Fibroblast of pulmonary artery (primary cell): ENCODE measurements at regions not wholly inside any gene's neighbourhood (a gene's known extent, or its start where the extent isn't known, plus 50 kb on each side); places are given as distances from the start of the nearest gene placed in this dataset.

Experiments
- DNase-seq: peaks from one replicate; pipeline ENCODE4 v3.0.0-alpha.2; 2010; ENCODE audit warnings: low read depth
- H3K4me3 ChIP-seq: replicated peaks from 2 replicates; pipeline ENCODE4 v1.5.1; 2011; ENCODE audit warnings: low read depth, mild to moderate bottlenecking, control low read depth, low read length, moderate library complexity
- TF ChIP-seq, protein P1 (sequence below): IDR thresholded peaks from 2 replicates; pipeline ENCODE4 v1.5.1; 2011; ENCODE audit warnings: mild to moderate bottlenecking, control low read depth, low read length, inconsistent platforms; ENCODE audit errors: missing control alignments

DNA sequence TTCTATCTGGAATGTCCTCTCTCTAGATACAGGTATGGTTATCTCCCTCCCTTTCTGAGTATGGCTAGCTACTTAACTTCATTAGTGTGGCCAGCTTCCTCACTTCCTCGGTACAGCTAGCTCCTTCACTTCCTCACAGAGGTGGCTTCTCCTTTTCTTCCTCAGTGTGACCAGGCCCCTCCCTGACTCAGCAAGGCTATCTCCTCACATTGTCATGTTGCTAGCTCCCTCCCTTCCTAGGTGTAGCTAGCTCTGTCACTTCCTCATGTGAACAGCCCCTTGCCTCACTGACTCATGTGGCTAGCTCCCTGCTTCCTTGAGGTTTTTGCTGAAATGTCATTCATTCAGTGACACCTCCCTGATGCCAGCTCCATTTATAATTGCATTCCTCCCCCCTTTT is 67.3 kb upstream of the DDIT4L start:
- TF ChIP-seq, protein P1, sequence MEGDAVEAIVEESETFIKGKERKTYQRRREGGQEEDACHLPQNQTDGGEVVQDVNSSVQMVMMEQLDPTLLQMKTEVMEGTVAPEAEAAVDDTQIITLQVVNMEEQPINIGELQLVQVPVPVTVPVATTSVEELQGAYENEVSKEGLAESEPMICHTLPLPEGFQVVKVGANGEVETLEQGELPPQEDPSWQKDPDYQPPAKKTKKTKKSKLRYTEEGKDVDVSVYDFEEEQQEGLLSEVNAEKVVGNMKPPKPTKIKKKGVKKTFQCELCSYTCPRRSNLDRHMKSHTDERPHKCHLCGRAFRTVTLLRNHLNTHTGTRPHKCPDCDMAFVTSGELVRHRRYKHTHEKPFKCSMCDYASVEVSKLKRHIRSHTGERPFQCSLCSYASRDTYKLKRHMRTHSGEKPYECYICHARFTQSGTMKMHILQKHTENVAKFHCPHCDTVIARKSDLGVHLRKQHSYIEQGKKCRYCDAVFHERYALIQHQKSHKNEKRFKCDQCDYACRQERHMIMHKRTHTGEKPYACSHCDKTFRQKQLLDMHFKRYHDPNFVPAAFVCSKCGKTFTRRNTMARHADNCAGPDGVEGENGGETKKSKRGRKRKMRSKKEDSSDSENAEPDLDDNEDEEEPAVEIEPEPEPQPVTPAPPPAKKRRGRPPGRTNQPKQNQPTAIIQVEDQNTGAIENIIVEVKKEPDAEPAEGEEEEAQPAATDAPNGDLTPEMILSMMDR = no peak
- no peak for DNase-seq
- no peak overlapping the region for H3K4me3 ChIP-seq

DNA sequence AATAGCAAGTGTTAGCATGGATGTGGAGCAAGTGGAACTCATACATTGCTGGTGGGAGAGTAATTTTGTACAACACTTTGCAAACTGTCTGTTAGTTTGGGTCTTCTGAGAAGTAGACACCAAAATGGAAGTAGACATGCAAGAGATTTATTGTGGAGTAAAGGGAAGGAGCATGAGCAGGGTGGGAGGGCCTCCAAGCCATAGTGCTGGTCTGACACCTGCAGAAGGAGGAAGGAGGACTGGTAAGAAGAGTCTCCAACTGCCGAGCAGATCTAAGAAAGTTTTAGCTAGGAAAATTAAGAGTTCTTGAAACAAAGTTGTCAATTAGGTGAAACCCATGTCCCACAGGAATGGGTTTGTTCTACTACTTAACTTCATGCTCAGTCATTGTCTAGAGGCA is 64.0 kb upstream of the DDIT4L start:
- no peak for DNase-seq
- TF ChIP-seq, protein P1 = no peak
- no peak overlapping the region for H3K4me3 ChIP-seq

DNA sequence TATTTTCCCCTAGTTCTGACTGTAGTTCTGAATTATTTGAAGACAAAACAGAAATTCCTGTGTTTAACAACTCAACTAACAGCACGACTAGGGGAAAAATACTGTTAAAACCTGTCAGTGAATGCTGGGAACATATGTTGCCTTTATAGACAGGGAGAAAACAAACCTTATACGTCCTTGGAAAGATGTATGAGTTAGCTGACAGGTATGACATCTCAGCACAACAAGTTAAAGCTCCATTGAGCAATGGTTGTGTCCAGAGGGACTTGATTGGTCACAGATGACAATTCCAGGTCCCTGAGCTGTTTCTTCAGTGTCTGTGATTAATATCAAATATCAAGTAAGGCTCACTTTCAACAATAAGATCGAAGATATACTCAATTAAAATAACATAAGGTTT is 58.2 kb upstream of the DDIT4L start:
- TF ChIP-seq, protein P1 = no peak
- H3K4me3 ChIP-seq = no peak overlapping the region

DNA sequence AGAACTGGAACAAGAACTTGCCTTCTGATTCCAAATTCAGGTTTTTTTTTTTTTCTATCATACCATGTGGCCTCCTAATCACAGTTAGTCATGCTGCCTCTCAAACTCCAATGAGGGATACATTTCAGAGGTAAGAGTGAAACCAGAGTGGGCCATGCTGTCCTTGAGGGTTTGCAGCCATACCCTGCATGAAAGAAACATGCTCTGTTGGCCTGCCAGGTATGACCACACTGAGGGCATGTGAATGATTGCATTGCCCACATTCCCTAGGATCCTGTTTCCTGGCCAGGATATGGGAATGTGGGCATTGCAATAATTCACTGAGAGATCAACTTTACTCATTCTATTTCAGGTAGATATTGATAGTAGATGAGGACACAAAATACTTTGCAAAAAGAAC is 56.4 kb upstream of the DDIT4L start:
- DNase-seq = no peak
- TF ChIP-seq, protein P1 = no peak
- H3K4me3 ChIP-seq = no peak overlapping the region

More for the DNA sequence above, 58.2 kb upstream of the DDIT4L start:
- DNase-seq = no peak

DNA sequence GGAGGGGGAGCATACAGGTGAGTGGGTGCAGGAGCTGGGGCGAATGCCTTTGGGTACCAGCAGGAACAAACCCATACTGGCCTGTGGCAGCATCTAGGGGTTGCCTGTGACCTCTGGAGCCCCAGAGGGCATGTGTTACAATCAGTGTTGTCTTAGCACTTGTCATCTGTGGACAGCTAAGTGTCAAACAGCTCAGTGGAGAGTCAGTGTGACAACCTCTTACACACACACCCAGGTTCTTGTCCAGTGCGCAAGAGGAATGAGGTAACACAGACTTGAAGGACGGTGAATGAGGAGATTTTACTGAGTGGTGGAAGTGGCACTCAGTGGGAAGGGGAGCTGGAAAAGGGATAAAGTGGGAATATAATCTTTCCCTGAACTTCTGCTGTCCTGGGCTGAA is 54.1 kb upstream of the DDIT4L start:
- TF ChIP-seq, protein P1 = no peak
- no peak overlapping the region for H3K4me3 ChIP-seq
- DNase-seq = no peak
